T-helper 17 cell (primary cell): ENCODE measurements at regions not wholly inside any gene's neighbourhood (a gene's known extent, or its start where the extent isn't known, plus 50 kb on each side); places are given as distances from the start of the nearest gene placed in this dataset.
"Not testable (repeated sequence)": the region's sequence is repeated elsewhere in the genome, so short reads cannot be mapped to it uniquely, and the experiment has no call there.

Experiments used
- ATAC-seq: fragments of 150-1000 bp; cut with Tn5 transposase; 2 replicates; pipeline ENCODE4 v1.10.0; 2021; ENCODE audit warnings: mild to moderate bottlenecking, moderate library complexity
- DNase-seq, 3 donors: peaks; one replicate each; pipeline versions ENCODE4 v3.0.0 to v3.0.0-alpha.2; 2020 to 2021
- H3K9me3 ChIP-seq: one replicate; pipeline ENCODE4 v1.7.0; 2013; ENCODE audit warnings: low read length, mild to moderate bottlenecking; ENCODE audit not compliant: control insufficient read depth, poor library complexity, severe bottlenecking
- H3K27ac Mint-ChIP-seq: one replicate; pipeline ENCODE4 v1.8.0; 2022; ENCODE audit warnings: mild to moderate bottlenecking, moderate library complexity, mixed read lengths
- H3K27me3 Mint-ChIP-seq: one replicate; pipeline ENCODE4 v1.8.0; 2022; ENCODE audit warnings: mixed read lengths
- H3K36me3 Mint-ChIP-seq: one replicate; pipeline ENCODE4 v1.8.0; 2022; ENCODE audit warnings: low read depth, mixed read lengths
- H3K4me1 Mint-ChIP-seq: one replicate; pipeline ENCODE4 v1.8.0; 2022; ENCODE audit warnings: mild to moderate bottlenecking, mixed read lengths
- H3K4me3 Mint-ChIP-seq: one replicate; pipeline ENCODE4 v1.8.0; 2022; ENCODE audit warnings: mild to moderate bottlenecking, moderate library complexity, mixed read lengths

GRCh38 chr10:23829556-23829955 lies 379.4 kb upstream of the KIAA1217 start:
- Mint-ChIP-seq H3K4me3 (no peak overlapping the region), H3K4me1 (no peaks in the 10 kb centered on the region), H3K27ac (no peak overlapping the region), H3K36me3 (no peaks in the 10 kb centered on the region), H3K27me3 (no peaks in the 10 kb centered on the region)
- ATAC-seq: no peak
- H3K9me3 ChIP-seq: no peaks in the 10 kb centered on the region
- no peak for DNase-seq

DNA sequence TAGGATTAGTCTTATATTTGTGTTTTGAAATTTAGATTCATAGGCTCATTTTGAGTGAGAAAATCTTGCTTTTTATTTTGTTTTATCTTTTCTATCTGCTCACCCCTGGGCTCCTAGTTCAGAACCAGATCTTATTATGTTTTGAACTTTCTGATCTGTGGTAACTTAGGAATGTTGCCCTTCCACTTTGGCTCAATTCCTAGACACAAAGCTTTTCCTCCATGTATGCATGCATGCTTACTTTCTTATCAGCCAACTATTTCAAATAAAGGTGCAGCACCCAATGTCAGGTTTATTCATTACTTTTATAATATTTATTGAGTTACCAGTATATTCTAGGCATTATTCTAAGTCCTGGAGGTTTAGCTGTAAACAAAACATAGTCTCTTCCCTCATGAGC lies 374.8 kb upstream of the KIAA1217 start:
- H3K4me1 Mint-ChIP-seq: no peaks in the 10 kb centered on the region
- no peaks in the 10 kb centered on the region for H3K27me3 Mint-ChIP-seq
- no peak overlapping the region for H3K4me3 Mint-ChIP-seq
- no peak for ATAC-seq
- no peak for DNase-seq
- H3K36me3 Mint-ChIP-seq: no peaks in the 10 kb centered on the region
- no peak overlapping the region for H3K27ac Mint-ChIP-seq
- H3K9me3 ChIP-seq: no peaks in the 10 kb centered on the region

DNA sequence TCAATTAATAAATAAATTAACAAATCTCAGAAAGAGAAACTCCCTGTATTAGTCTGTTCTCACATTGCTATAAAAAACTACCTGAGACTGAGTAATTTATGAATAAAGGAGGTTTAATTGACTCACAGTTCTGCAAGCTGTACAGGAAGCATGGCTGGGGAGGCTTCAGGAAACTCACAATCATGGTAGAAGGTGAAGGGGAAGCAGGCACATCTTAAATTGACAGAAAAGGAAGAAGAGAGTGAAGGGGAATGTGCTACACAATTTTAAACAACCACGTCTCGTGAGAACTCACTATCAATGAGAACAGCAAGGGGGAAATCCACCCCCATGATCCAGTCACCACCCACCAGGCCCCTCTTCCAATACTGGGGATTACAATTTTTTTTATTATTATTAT lies 358.3 kb upstream of the KIAA1217 start:
- Mint-ChIP-seq H3K4me3 (no peak overlapping the region), H3K4me1 (no peaks in the 10 kb centered on the region), H3K36me3 (no peaks in the 10 kb centered on the region), H3K27me3 (no peaks in the 10 kb centered on the region), H3K27ac (no peak overlapping the region)
- no peaks in the 10 kb centered on the region for H3K9me3 ChIP-seq
- DNase-seq (no peak), ATAC-seq (no peak)

DNA sequence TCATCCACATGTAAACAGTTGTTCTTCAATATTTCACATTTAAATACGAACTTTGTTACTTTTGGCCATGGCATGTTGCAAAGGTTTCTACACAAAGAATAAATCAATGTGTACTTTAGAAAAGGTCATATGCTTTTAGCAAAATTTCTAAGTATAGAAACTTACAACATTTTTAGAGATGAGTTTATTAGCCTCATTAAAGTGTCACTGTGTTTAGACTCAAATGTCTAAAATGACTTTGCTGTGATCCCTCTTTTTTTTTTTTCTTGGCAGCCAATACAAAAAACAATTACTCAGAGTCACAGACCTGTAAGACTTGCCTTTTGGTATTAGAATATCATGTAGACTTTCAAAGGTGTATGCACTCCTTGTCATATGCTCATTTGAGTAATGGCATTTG lies 349.3 kb upstream of the KIAA1217 start:
- no peaks in the 10 kb centered on the region for H3K36me3 Mint-ChIP-seq
- H3K9me3 ChIP-seq: no peaks in the 10 kb centered on the region
- no peak for DNase-seq
- H3K27ac Mint-ChIP-seq: no peak overlapping the region
- no peak for ATAC-seq
- H3K4me3 Mint-ChIP-seq: no peak overlapping the region
- no peaks in the 10 kb centered on the region for H3K27me3 Mint-ChIP-seq
- no peaks in the 10 kb centered on the region for H3K4me1 Mint-ChIP-seq

GRCh38 chr10:23864631-23865147 lies 344.2 kb upstream of the KIAA1217 start:
- DNase-seq: no peak
- Mint-ChIP-seq H3K27me3 (no peaks in the 10 kb centered on the region), H3K4me1 (no peaks in the 10 kb centered on the region), H3K27ac (no peak overlapping the region), H3K36me3 (no peaks in the 10 kb centered on the region), H3K4me3 (no peak overlapping the region)
- H3K9me3 ChIP-seq: no peaks in the 10 kb centered on the region
- no peak for ATAC-seq

GRCh38 chr10:23866985-23867384 lies 342.0 kb upstream of the KIAA1217 start:
- H3K36me3 Mint-ChIP-seq, H3K4me1 Mint-ChIP-seq, ATAC-seq, H3K27ac Mint-ChIP-seq, H3K27me3 Mint-ChIP-seq, H3K9me3 ChIP-seq, DNase-seq, H3K4me3 Mint-ChIP-seq: not testable (repeated sequence)

- H3K27ac Mint-ChIP-seq: no peak overlapping the region
- no peaks in the 10 kb centered on the region for H3K36me3 Mint-ChIP-seq
- H3K4me1 Mint-ChIP-seq: no peaks in the 10 kb centered on the region
- no peak for DNase-seq
- no peak for ATAC-seq
- H3K9me3 ChIP-seq: no peaks in the 10 kb centered on the region
- no peaks in the 10 kb centered on the region for H3K27me3 Mint-ChIP-seq
- H3K4me3 Mint-ChIP-seq: no peak overlapping the region
These were observed 340.8 kb upstream of the KIAA1217 start for GRCh38 chr10:23868121-23868520.

- DNase-seq (no peak), ATAC-seq (no peak)
- H3K9me3 ChIP-seq: no peaks in the 10 kb centered on the region
- no peaks in the 10 kb centered on the region for H3K4me1 Mint-ChIP-seq
- H3K36me3 Mint-ChIP-seq: no peaks in the 10 kb centered on the region
- H3K4me3 Mint-ChIP-seq: no peak overlapping the region
- no peak overlapping the region for H3K27ac Mint-ChIP-seq
- H3K27me3 Mint-ChIP-seq: no peaks in the 10 kb centered on the region
These were observed 339.4 kb upstream of the KIAA1217 start for GRCh38 chr10:23869548-23869947.

GRCh38 chr10:23869996-23870395 lies 338.9 kb upstream of the KIAA1217 start:
- Mint-ChIP-seq H3K4me1 (no peaks in the 10 kb centered on the region), H3K27me3 (no peaks in the 10 kb centered on the region), H3K36me3 (no peaks in the 10 kb centered on the region), H3K4me3 (no peak overlapping the region), H3K27ac (no peak overlapping the region)
- no peaks in the 10 kb centered on the region for H3K9me3 ChIP-seq
- DNase-seq: no peak
- ATAC-seq: no peak

DNA sequence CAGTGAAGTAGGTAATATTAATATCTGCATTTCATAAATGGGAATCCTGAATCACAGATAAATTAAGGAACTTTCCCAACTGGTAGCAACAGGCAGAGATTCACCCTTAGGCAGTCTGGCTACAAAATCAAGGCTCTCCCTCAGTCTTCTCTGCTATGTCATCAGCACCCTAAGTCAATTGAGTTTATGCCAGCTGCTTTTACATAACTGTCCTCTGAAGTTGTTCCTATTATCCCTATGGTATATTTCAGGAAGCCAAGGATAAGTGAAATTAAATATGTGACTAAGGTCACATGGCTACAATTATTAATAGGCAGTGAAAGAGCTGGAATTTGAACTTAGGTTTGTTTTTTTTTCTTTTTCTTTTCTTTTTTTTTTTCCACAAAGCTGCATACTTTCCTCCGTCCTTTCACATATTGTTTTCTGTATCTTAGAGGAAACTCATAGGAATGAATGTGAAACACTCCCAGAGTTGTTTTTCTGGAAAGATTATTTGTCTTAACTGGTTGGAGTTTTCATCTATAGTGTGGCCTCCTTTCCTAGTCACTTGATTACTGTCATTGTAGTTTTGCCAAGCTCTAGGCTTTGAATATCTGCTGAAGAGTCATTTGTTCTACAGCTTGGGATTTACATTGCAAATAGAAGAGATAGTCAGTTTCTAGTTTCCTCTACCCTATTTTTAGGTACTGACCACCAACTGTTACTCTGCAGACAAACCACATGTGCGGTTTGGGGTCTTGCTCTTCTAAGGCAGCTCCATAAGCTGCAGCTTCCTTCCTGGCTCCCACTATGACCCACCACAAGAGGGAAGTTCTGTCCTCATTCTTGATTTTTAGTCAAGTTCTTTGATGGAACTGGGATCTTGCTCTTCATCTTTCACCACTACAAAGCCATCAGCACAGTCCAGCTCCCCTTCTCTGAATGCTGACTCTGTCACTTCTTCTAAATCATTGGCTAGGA lies 338.0 kb upstream of the KIAA1217 start:
- no peaks in the 10 kb centered on the region for H3K9me3 ChIP-seq
- no peak overlapping the region for H3K4me3 Mint-ChIP-seq
- no peak for ATAC-seq
- H3K36me3 Mint-ChIP-seq: no peaks in the 10 kb centered on the region
- no peaks in the 10 kb centered on the region for H3K4me1 Mint-ChIP-seq
- no peaks in the 10 kb centered on the region for H3K27me3 Mint-ChIP-seq
- no peak overlapping the region for H3K27ac Mint-ChIP-seq
- no peak for DNase-seq

DNA sequence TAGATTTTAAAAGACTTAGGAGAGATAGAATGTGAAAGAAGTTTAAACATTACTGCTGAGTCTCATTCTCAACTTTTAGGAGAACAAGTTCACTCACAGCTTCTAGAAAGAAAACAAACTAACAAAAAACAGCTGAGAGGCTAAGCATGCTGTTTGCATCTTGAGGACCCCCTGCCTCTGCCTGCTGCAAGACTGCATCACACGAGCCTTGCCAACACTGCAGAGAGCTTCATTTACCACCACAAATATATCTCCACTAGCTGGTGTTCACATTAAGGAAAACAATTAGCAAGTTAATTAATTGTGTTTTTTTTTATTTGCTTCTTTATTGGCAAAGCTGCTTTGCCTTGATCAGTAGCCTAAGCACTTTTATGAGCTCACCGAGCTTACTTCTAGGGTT lies 336.6 kb upstream of the KIAA1217 start:
- H3K4me3 Mint-ChIP-seq: no peak overlapping the region
- ATAC-seq (no peak), DNase-seq (no peak)
- H3K9me3 ChIP-seq: no peaks in the 10 kb centered on the region
- H3K27me3 Mint-ChIP-seq: no peaks in the 10 kb centered on the region
- no peaks in the 10 kb centered on the region for H3K36me3 Mint-ChIP-seq
- no peak overlapping the region for H3K27ac Mint-ChIP-seq
- H3K4me1 Mint-ChIP-seq: no peaks in the 10 kb centered on the region

DNA sequence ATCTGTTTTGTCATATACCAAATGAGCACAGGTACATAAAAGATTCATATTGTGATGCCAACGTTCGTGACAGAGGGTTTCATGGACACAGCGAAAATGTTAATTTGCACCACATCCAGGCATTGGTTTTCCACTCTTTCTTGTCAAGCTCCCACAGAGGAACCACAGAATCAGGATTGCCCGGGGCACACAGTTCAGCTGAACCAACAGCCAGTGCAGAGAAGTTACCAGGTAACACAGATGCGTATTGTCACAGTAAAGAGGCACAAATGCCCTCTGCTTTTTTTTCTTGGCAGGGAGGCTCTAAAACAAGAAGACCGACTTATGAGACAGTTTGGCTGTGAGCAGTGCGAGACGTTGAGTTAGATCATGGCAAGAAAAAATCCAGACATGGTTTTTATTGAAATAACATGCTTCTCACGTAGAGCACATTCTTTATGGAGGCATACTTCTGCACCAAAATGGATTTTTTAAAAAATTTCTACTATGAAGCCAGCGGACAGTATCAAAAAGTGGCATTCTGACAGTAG lies 331.1 kb upstream of the KIAA1217 start:
- no peaks in the 10 kb centered on the region for H3K36me3 Mint-ChIP-seq
- no peak overlapping the region for H3K27ac Mint-ChIP-seq
- H3K9me3 ChIP-seq: no peaks in the 10 kb centered on the region
- H3K4me1 Mint-ChIP-seq: no peaks in the 10 kb centered on the region
- DNase-seq (no peak), ATAC-seq (no peak)
- H3K4me3 Mint-ChIP-seq: no peak overlapping the region
- no peaks in the 10 kb centered on the region for H3K27me3 Mint-ChIP-seq

GRCh38 chr10:23884670-23885069 lies 324.3 kb upstream of the KIAA1217 start:
- H3K9me3 ChIP-seq: no peaks in the 10 kb centered on the region
- no peak for DNase-seq
- H3K27me3 Mint-ChIP-seq: no peaks in the 10 kb centered on the region
- H3K4me3 Mint-ChIP-seq: no peak overlapping the region
- H3K27ac Mint-ChIP-seq: no peak overlapping the region
- no peak for ATAC-seq
- H3K4me1 Mint-ChIP-seq: no peaks in the 10 kb centered on the region
- no peaks in the 10 kb centered on the region for H3K36me3 Mint-ChIP-seq

DNA sequence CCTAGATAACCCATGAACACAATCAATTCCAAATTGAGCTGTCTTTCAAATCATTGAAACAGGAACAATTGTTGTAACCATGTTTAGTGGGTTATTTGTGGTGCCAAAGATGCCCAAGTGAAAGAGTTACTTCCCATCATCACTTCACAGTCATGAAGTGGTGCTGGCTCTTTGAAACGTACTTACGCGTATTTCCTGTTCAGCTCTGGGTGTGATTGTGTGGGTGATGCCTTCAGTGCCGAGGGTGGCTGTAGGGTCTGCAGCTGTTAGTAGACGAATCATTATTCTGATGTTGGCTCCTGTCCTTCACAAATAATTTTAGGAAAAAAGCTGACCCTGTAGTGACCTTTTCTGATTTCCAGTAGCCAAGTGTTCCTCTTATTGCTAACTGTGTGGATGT lies 323.1 kb upstream of the KIAA1217 start:
- Mint-ChIP-seq H3K4me3 (no peak overlapping the region), H3K4me1 (no peaks in the 10 kb centered on the region), H3K36me3 (no peaks in the 10 kb centered on the region), H3K27ac (no peak overlapping the region), H3K27me3 (no peaks in the 10 kb centered on the region)
- ATAC-seq: no peak
- DNase-seq: no peak
- H3K9me3 ChIP-seq: no peaks in the 10 kb centered on the region
